ENCODE measurements at regions not wholly inside any gene's neighbourhood (a gene's known extent, or its start where the extent isn't known, plus 50 kb on each side); places are given as distances from the start of the nearest gene placed in this dataset.

GRCh38 chr7:155973451-155973997 is 161.3 kb upstream of the SHH start:
- no peak overlapping the region for H3K4me3 ChIP-seq
- intact Hi-C loops (cut with DNase I): no loop called here
- H3K4me1 ChIP-seq: no peaks in the 10 kb centered on the region
- no peaks in the 10 kb centered on the region for H3K9me3 ChIP-seq
- H3K27ac ChIP-seq: no peak overlapping the region
- H3K36me3 ChIP-seq: no peaks in the 10 kb centered on the region
- no peak for TF ChIP-seq CTCF (IDR thresholded peaks at IDR 0.05)
- DNase-seq (no peak), ATAC-seq (no peak)
- peaks cover 6% of the 10 kb centered on the region for H3K27me3 ChIP-seq (ENCODE audit: low read depth)

- DNase-seq: no peak
- intact Hi-C loops (cut with DNase I): no loop called here
- no peak for TF ChIP-seq CTCF (IDR thresholded peaks at IDR 0.05)
Observed at GRCh38 chr7:155972651-155973390, 160.6 kb upstream of the SHH start.

GRCh38 chr7:155972247-155972646 is 160.0 kb upstream of the SHH start:
- Histone ChIP-seq H3K27ac (no peak overlapping the region), H3K9me3 (no peaks in the 10 kb centered on the region), H3K4me3 (no peak overlapping the region), H3K27me3 (ENCODE audit: low read depth) (peaks cover 6% of the 10 kb centered on the region), H3K36me3 (no peaks in the 10 kb centered on the region), H3K4me1 (no peaks in the 10 kb centered on the region)
- ATAC-seq (no peak), DNase-seq (no peak)
- intact Hi-C loops (cut with DNase I): no loop called here
- TF ChIP-seq CTCF (IDR thresholded peaks at IDR 0.05): no peak

More at GRCh38 chr7:155972651-155973390, 160.6 kb upstream of the SHH start:
- ATAC-seq: no peak
- Histone ChIP-seq H3K9me3 (no peaks in the 10 kb centered on the region), H3K4me1 (no peaks in the 10 kb centered on the region), H3K27ac (no peak overlapping the region), H3K27me3 (ENCODE audit: low read depth) (peaks cover 6% of the 10 kb centered on the region), H3K4me3 (no peak overlapping the region), H3K36me3 (no peaks in the 10 kb centered on the region)

- DNase-seq: no peak
- H3K9me3 ChIP-seq: no peaks in the 10 kb centered on the region
Observed at GRCh38 chr7:155971180-155971770, 159.0 kb upstream of the SHH start.

More at GRCh38 chr7:155971180-155971770, 159.0 kb upstream of the SHH start:
- no peaks in the 10 kb centered on the region for H3K36me3 ChIP-seq
- H3K27me3 ChIP-seq (ENCODE audit: low read depth): peaks cover 6% of the 10 kb centered on the region
- H3K4me3 ChIP-seq: no peak overlapping the region
- no peaks in the 10 kb centered on the region for H3K4me1 ChIP-seq
- intact Hi-C loops (cut with DNase I): no loop called here
- TF ChIP-seq CTCF (IDR thresholded peaks at IDR 0.05): no peak
- H3K27ac ChIP-seq: no peak overlapping the region
- no peak for ATAC-seq

Data from lower lobe of right lung (tissue), 2 donors.